Mesendoderm (in vitro differentiated cells): ENCODE measurements at regions not wholly inside any gene's neighbourhood (a gene's known extent, or its start where the extent isn't known, plus 50 kb on each side); places are given as distances from the start of the nearest gene placed in this dataset.

ENCODE experiments used
- DNase-seq: peaks from one replicate; pipeline ENCODE4 v3.0.0; 2013
- H2AK5ac ChIP-seq: 2 replicates; pipeline ENCODE4 v1.6.1; 2013; ENCODE audit warnings: low read length, inconsistent platforms
- H2BK120ac ChIP-seq: 2 replicates; pipeline ENCODE4 v1.6.1; 2013; ENCODE audit warnings: low read depth, mild to moderate bottlenecking, low read length, moderate library complexity, mixed read lengths
- H2BK15ac ChIP-seq: replicated peaks from 2 replicates; pipeline ENCODE4 v1.6.1; 2013; ENCODE audit warnings: low read depth, mild to moderate bottlenecking, moderate library complexity
- H2BK5ac ChIP-seq: 2 replicates; pipeline ENCODE4 v1.6.1; 2013; ENCODE audit warnings: low read length, inconsistent platforms
- H3K18ac ChIP-seq: 2 replicates; pipeline ENCODE4 v1.6.1; 2013; ENCODE audit warnings: mild to moderate bottlenecking, low read length, mixed read lengths
- H3K23ac ChIP-seq: one replicate; pipeline ENCODE4 v1.6.1; 2013; ENCODE audit warnings: low read length
- H3K27ac ChIP-seq: 2 replicates; pipeline ENCODE4 v1.5.1; 2013; ENCODE audit warnings: low read depth, mild to moderate bottlenecking, inconsistent platforms, low read length, moderate library complexity
- H3K27me3 ChIP-seq: 2 replicates; pipeline ENCODE4 v1.6.1; 2013; ENCODE audit warnings: low read length, control low read depth, mild to moderate bottlenecking, inconsistent platforms; ENCODE audit not compliant: insufficient read depth, poor library complexity
- H3K36me3 ChIP-seq: 2 replicates; pipeline ENCODE4 v1.6.1; 2013; ENCODE audit warnings: low read length, inconsistent platforms; ENCODE audit not compliant: control insufficient read depth, insufficient read depth
- H3K4ac ChIP-seq: one replicate; pipeline ENCODE4 v1.6.1; 2013; ENCODE audit warnings: low read depth, mild to moderate bottlenecking, low read length, moderate library complexity
- H3K4me1 ChIP-seq: 2 replicates; pipeline ENCODE4 v1.6.1; 2013; ENCODE audit warnings: low read depth, low read length, inconsistent platforms; ENCODE audit not compliant: control insufficient read depth
- H3K4me2 ChIP-seq: 2 replicates; pipeline ENCODE4 v1.6.1; 2013; ENCODE audit warnings: low read length
- H3K4me3 ChIP-seq: 2 replicates; pipeline ENCODE4 v1.5.1; 2013; ENCODE audit warnings: mild to moderate bottlenecking, low read length
- H3K56ac ChIP-seq: one replicate; pipeline ENCODE4 v1.6.1; 2013; ENCODE audit warnings: low read length
- H3K79me1 ChIP-seq: 2 replicates; pipeline ENCODE4 v1.6.1; 2013; ENCODE audit warnings: low read length, inconsistent platforms
- H3K79me2 ChIP-seq: 2 replicates; pipeline ENCODE4 v1.6.1; 2013; ENCODE audit warnings: mild to moderate bottlenecking, low read length; ENCODE audit not compliant: control insufficient read depth, insufficient read depth
- H3K9ac ChIP-seq: 2 replicates; pipeline ENCODE4 v1.6.1; 2013; ENCODE audit warnings: low read length, inconsistent platforms
- H4K5ac ChIP-seq: one replicate; pipeline ENCODE4 v1.6.1; 2013; ENCODE audit warnings: low read length
- H4K8ac ChIP-seq: one replicate; pipeline ENCODE4 v1.6.1; 2013; ENCODE audit warnings: low read depth, mild to moderate bottlenecking, control low read depth, low read length, moderate library complexity
- WGBS: extraction: QIAGEN DNeasy Blood & Tissue Kit; methylation state at CpG from one replicate; pipeline ENCODE4 v1.1.7; 2013; ENCODE audit warnings: low lambda C conversion rate, missing lambda C conversion rate; ENCODE audit not compliant: insufficient coverage; ENCODE audit errors: extremely low coverage; 5-methylcytosine and 5-hydroxymethylcytosine counted together

GRCh38 chr10:106132956-106133355 is 1031.5 kb downstream of the SORCS1 start:
- Histone ChIP-seq H2AK5ac (no peak overlapping the region), H3K27me3 (no peaks in the 10 kb centered on the region), H2BK120ac (no peak overlapping the region), H3K4ac (no peak overlapping the region), H3K9ac (no peak overlapping the region), H3K23ac (no peak overlapping the region), H3K79me2 (no peaks in the 10 kb centered on the region), H4K8ac (no peak overlapping the region), H3K4me2 (no peak overlapping the region), H3K4me3 (no peak overlapping the region), H3K56ac (no peak overlapping the region), H3K79me1 (no peaks in the 10 kb centered on the region), H2BK15ac (no peak overlapping the region), H3K36me3 (no peaks in the 10 kb centered on the region), H3K27ac (no peak overlapping the region), H3K18ac (no peak overlapping the region), H2BK5ac (no peak overlapping the region), H3K4me1 (no peaks in the 10 kb centered on the region), H4K5ac (no peak overlapping the region)
- no peak for DNase-seq
- no CpG with 5 or more reads among the region's 3 CpGs for WGBS

- DNase-seq: no peak
- Histone ChIP-seq H3K36me3 (no peaks in the 10 kb centered on the region), H3K18ac (no peak overlapping the region), H2BK15ac (no peak overlapping the region), H3K4me2 (no peak overlapping the region), H3K79me1 (no peaks in the 10 kb centered on the region), H3K4me3 (no peak overlapping the region), H3K56ac (no peak overlapping the region), H2AK5ac (no peak overlapping the region), H4K8ac (no peak overlapping the region), H3K79me2 (no peaks in the 10 kb centered on the region), H3K9ac (no peak overlapping the region), H3K27ac (no peak overlapping the region), H3K4ac (no peak overlapping the region), H3K27me3 (no peaks in the 10 kb centered on the region), H4K5ac (no peak overlapping the region), H2BK120ac (no peak overlapping the region), H3K23ac (no peak overlapping the region), H3K4me1 (no peaks in the 10 kb centered on the region), H2BK5ac (no peak overlapping the region)
- no CpG with 5 or more reads among the region's 8 CpGs for WGBS
These were observed 1049.8 kb downstream of the SORCS1 start for GRCh38 chr10:106114656-106115186.

- no peak overlapping the region for H3K4me3 ChIP-seq
- no peak overlapping the region for H3K4ac ChIP-seq
- no peak overlapping the region for H3K18ac ChIP-seq
- no peak overlapping the region for H2BK15ac ChIP-seq
- H3K79me2 ChIP-seq: no peaks in the 10 kb centered on the region
- H3K4me1 ChIP-seq: no peaks in the 10 kb centered on the region
- no peak overlapping the region for H3K9ac ChIP-seq
- no peak overlapping the region for H3K23ac ChIP-seq
- no CpG with 5 or more reads among the region's 1 CpG for WGBS
- no peaks in the 10 kb centered on the region for H3K79me1 ChIP-seq
- no peak overlapping the region for H2BK120ac ChIP-seq
- no peak overlapping the region for H4K8ac ChIP-seq
- H3K27ac ChIP-seq: no peak overlapping the region
- no peak overlapping the region for H2AK5ac ChIP-seq
- no peak for DNase-seq
- H3K27me3 ChIP-seq: no peaks in the 10 kb centered on the region
- no peak overlapping the region for H3K56ac ChIP-seq
- no peak overlapping the region for H2BK5ac ChIP-seq
- H3K4me2 ChIP-seq: no peak overlapping the region
- no peak overlapping the region for H4K5ac ChIP-seq
- H3K36me3 ChIP-seq: no peaks in the 10 kb centered on the region
These were observed 1053.3 kb downstream of the SORCS1 start for GRCh38 chr10:106111246-106111645.

- no peak overlapping the region for H3K27ac ChIP-seq
- no peak overlapping the region for H2BK120ac ChIP-seq
- H3K36me3 ChIP-seq: no peaks in the 10 kb centered on the region
- no peak overlapping the region for H3K56ac ChIP-seq
- H3K18ac ChIP-seq: no peak overlapping the region
- no peak overlapping the region for H4K5ac ChIP-seq
- H3K27me3 ChIP-seq: no peaks in the 10 kb centered on the region
- H3K4me3 ChIP-seq: no peak overlapping the region
- no peak for DNase-seq
- H3K9ac ChIP-seq: no peak overlapping the region
- H2AK5ac ChIP-seq: no peak overlapping the region
- no peak overlapping the region for H3K4ac ChIP-seq
- no peaks in the 10 kb centered on the region for H3K4me1 ChIP-seq
- H3K79me1 ChIP-seq: no peaks in the 10 kb centered on the region
- H3K23ac ChIP-seq: no peak overlapping the region
- H3K79me2 ChIP-seq: no peaks in the 10 kb centered on the region
- H2BK15ac ChIP-seq: no peak overlapping the region
- H4K8ac ChIP-seq: no peak overlapping the region
- no peak overlapping the region for H3K4me2 ChIP-seq
- H2BK5ac ChIP-seq: no peak overlapping the region
These were observed 1056.8 kb downstream of the SORCS1 start for GRCh38 chr10:106107706-106108105.

GRCh38 chr10:106106114-106106513 is 1058.4 kb downstream of the SORCS1 start:
- Histone ChIP-seq H4K8ac (no peak overlapping the region), H3K56ac (no peak overlapping the region), H3K79me1 (no peaks in the 10 kb centered on the region), H3K27me3 (no peaks in the 10 kb centered on the region), H3K36me3 (no peaks in the 10 kb centered on the region), H2BK5ac (no peak overlapping the region), H3K4me2 (no peak overlapping the region), H3K9ac (no peak overlapping the region), H2BK120ac (no peak overlapping the region), H3K23ac (no peak overlapping the region), H4K5ac (no peak overlapping the region), H3K4me1 (no peaks in the 10 kb centered on the region), H2AK5ac (no peak overlapping the region), H3K18ac (no peak overlapping the region), H3K79me2 (no peaks in the 10 kb centered on the region), H3K27ac (no peak overlapping the region), H3K4me3 (no peak overlapping the region), H2BK15ac (no peak overlapping the region), H3K4ac (no peak overlapping the region)
- no peak for DNase-seq
- WGBS: no CpG with 5 or more reads among the region's 2 CpGs

GRCh38 chr10:106089855-106090254 is 1074.7 kb downstream of the SORCS1 start:
- H3K4me1 ChIP-seq: no peaks in the 10 kb centered on the region
- no peak overlapping the region for H2BK5ac ChIP-seq
- H3K27me3 ChIP-seq: no peaks in the 10 kb centered on the region
- no peak overlapping the region for H3K18ac ChIP-seq
- no peak for DNase-seq
- no peak overlapping the region for H2AK5ac ChIP-seq
- H4K8ac ChIP-seq: no peak overlapping the region
- no peak overlapping the region for H3K4ac ChIP-seq
- no peak overlapping the region for H3K27ac ChIP-seq
- H4K5ac ChIP-seq: no peak overlapping the region
- no peak overlapping the region for H3K56ac ChIP-seq
- H3K4me2 ChIP-seq: no peak overlapping the region
- no peaks in the 10 kb centered on the region for H3K79me2 ChIP-seq
- H3K4me3 ChIP-seq: no peak overlapping the region
- H2BK120ac ChIP-seq: no peak overlapping the region
- H2BK15ac ChIP-seq: no peak overlapping the region
- no peaks in the 10 kb centered on the region for H3K79me1 ChIP-seq
- H3K36me3 ChIP-seq: no peaks in the 10 kb centered on the region
- no peak overlapping the region for H3K9ac ChIP-seq
- no peak overlapping the region for H3K23ac ChIP-seq
